KMS-11 (cell line): ENCODE measurements at regions not wholly inside any gene's neighbourhood (a gene's known extent, or its start where the extent isn't known, plus 50 kb on each side); places are given as distances from the start of the nearest gene placed in this dataset.

Source experiments
- H2AFZ ChIP-seq: fragments of 200-600 bp; sonication (generic); 2 replicates; pipeline ENCODE4 v1.6.1; 2016; ENCODE audit warnings: antibody characterized with exemption, mixed run types, low read depth
- H3K27ac ChIP-seq: fragments of 200-600 bp; sonication (generic); 2 replicates; pipeline ENCODE4 v1.6.1; 2016; ENCODE audit warnings: mild to moderate bottlenecking, mixed run types
- H3K27me3 ChIP-seq: fragments of 200-600 bp; sonication (generic); 2 replicates; pipeline ENCODE4 v1.6.1; 2017; ENCODE audit warnings: mild to moderate bottlenecking, low read depth, mixed run types, moderate library complexity; ENCODE audit not compliant: insufficient read depth
- H3K36me3 ChIP-seq: fragments of 200-600 bp; sonication (generic); 2 replicates; pipeline ENCODE4 v1.6.1; 2017; ENCODE audit warnings: mild to moderate bottlenecking, mixed run types; ENCODE audit not compliant: insufficient read depth
- H3K4me1 ChIP-seq: fragments of 200-600 bp; sonication (generic); 2 replicates; pipeline ENCODE4 v1.6.1; 2016; ENCODE audit warnings: mild to moderate bottlenecking, low read depth, mixed run types; ENCODE audit not compliant: poor library complexity, severe bottlenecking
- H3K4me2 ChIP-seq: fragments of 200-600 bp; sonication (generic); 2 replicates; pipeline ENCODE4 v1.7.0; 2016; ENCODE audit warnings: mild to moderate bottlenecking, mixed run types
- H3K4me3 ChIP-seq: fragments of 200-600 bp; sonication (generic); IDR thresholded peaks from 2 replicates; pipeline ENCODE4 v1.6.1; 2017; ENCODE audit warnings: low read depth, low read length, mixed read lengths; ENCODE audit not compliant: insufficient read depth
- H3K79me2 ChIP-seq: fragments of 200-600 bp; sonication (generic); 2 replicates; pipeline ENCODE4 v1.6.1; 2016; ENCODE audit warnings: low read depth, mixed run types; ENCODE audit not compliant: insufficient read depth
- H3K9ac ChIP-seq: fragments of 200-600 bp; sonication (generic); 2 replicates; pipeline ENCODE4 v1.6.1; 2016; ENCODE audit warnings: mild to moderate bottlenecking, mixed run types
- H4K20me1 ChIP-seq: fragments of 200-600 bp; sonication (generic); 2 replicates; pipeline ENCODE4 v1.6.1; 2016; ENCODE audit warnings: mild to moderate bottlenecking, mixed run types; ENCODE audit not compliant: insufficient read depth
- TF ChIP-seq, protein P1 (sequence below): fragments of 200-600 bp; sonication (generic); conservative IDR thresholded peaks from 2 replicates; pipeline ENCODE4 v1.6.1; 2017; ENCODE audit warnings: low read depth, mild to moderate bottlenecking, antibody characterized with exemption, low read length, moderate library complexity, mixed read lengths

GRCh38 chr4:138307319-138307718, 65.2 kb upstream of the SLC7A11 start:
- H3K27ac ChIP-seq, result no peak overlapping the region
- H4K20me1 ChIP-seq, result no peaks in the 10 kb centered on the region
- TF ChIP-seq, protein P1, sequence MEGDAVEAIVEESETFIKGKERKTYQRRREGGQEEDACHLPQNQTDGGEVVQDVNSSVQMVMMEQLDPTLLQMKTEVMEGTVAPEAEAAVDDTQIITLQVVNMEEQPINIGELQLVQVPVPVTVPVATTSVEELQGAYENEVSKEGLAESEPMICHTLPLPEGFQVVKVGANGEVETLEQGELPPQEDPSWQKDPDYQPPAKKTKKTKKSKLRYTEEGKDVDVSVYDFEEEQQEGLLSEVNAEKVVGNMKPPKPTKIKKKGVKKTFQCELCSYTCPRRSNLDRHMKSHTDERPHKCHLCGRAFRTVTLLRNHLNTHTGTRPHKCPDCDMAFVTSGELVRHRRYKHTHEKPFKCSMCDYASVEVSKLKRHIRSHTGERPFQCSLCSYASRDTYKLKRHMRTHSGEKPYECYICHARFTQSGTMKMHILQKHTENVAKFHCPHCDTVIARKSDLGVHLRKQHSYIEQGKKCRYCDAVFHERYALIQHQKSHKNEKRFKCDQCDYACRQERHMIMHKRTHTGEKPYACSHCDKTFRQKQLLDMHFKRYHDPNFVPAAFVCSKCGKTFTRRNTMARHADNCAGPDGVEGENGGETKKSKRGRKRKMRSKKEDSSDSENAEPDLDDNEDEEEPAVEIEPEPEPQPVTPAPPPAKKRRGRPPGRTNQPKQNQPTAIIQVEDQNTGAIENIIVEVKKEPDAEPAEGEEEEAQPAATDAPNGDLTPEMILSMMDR, result no peak
- H2AFZ ChIP-seq, result no peak overlapping the region
- no peak overlapping the region for H3K4me3 ChIP-seq
- H3K4me2 ChIP-seq, result no peak overlapping the region
- H3K36me3 ChIP-seq, result no peaks in the 10 kb centered on the region
- H3K79me2 ChIP-seq, result no peaks in the 10 kb centered on the region
- H3K9ac ChIP-seq, result no peak overlapping the region
- H3K27me3 ChIP-seq, result no peaks in the 10 kb centered on the region
- no peaks in the 10 kb centered on the region for H3K4me1 ChIP-seq

- no peaks in the 10 kb centered on the region for H3K36me3 ChIP-seq
- H3K4me3 ChIP-seq, result no peak overlapping the region
- H3K9ac ChIP-seq, result no peak overlapping the region
- H3K79me2 ChIP-seq, result no peaks in the 10 kb centered on the region
- H2AFZ ChIP-seq, result no peak overlapping the region
- no peak overlapping the region for H3K27ac ChIP-seq
- H3K4me1 ChIP-seq, result no peaks in the 10 kb centered on the region
- no peak overlapping the region for H3K4me2 ChIP-seq
- H3K27me3 ChIP-seq, result no peaks in the 10 kb centered on the region
- TF ChIP-seq, protein P1, result no peak
- no peaks in the 10 kb centered on the region for H4K20me1 ChIP-seq
Measured at GRCh38 chr4:138305050-138305449, 62.9 kb upstream of the SLC7A11 start.

GRCh38 chr4:138301536-138301935, 59.4 kb upstream of the SLC7A11 start:
- Histone ChIP-seq H3K27me3 (no peaks in the 10 kb centered on the region), H3K4me3 (no peak overlapping the region), H4K20me1 (no peaks in the 10 kb centered on the region), H3K79me2 (no peaks in the 10 kb centered on the region), H3K36me3 (no peaks in the 10 kb centered on the region), H3K27ac (no peak overlapping the region), H3K9ac (no peak overlapping the region), H2AFZ (no peak overlapping the region), H3K4me1 (no peaks in the 10 kb centered on the region), H3K4me2 (no peak overlapping the region)
- TF ChIP-seq, protein P1, result no peak

- no peaks in the 10 kb centered on the region for H3K4me1 ChIP-seq
- H4K20me1 ChIP-seq, result no peaks in the 10 kb centered on the region
- no peak overlapping the region for H2AFZ ChIP-seq
- TF ChIP-seq, protein P1, result no peak
- H3K36me3 ChIP-seq, result no peaks in the 10 kb centered on the region
- H3K27me3 ChIP-seq, result no peaks in the 10 kb centered on the region
- no peak overlapping the region for H3K27ac ChIP-seq
- H3K9ac ChIP-seq, result no peak overlapping the region
- H3K4me2 ChIP-seq, result no peak overlapping the region
- no peaks in the 10 kb centered on the region for H3K79me2 ChIP-seq
- no peak overlapping the region for H3K4me3 ChIP-seq
Measured at GRCh38 chr4:138300616-138301015, 58.5 kb upstream of the SLC7A11 start.
